Stomach (tissue), 4 donors: ENCODE measurements at regions not wholly inside any gene's neighbourhood (a gene's known extent, or its start where the extent isn't known, plus 50 kb on each side); places are given as distances from the start of the nearest gene placed in this dataset.

Experiments used
- EP300 ChIP-seq: sonication (generic); formaldehyde crosslinking; IDR thresholded peaks from one replicate; pipeline ENCODE4 v1.6.1; 2017; ENCODE audit warnings: antibody characterized with exemption
- POLR2AphosphoS5 ChIP-seq, 3 donors: sonication (generic); formaldehyde crosslinking; IDR thresholded peaks; one replicate each; pipeline ENCODE4 v1.6.1; 2016; ENCODE audit warnings: antibody characterized with exemption in 3 of 3
- TF ChIP-seq, protein P1 (sequence below), 7 experiments: fragments of 450-650 bp in 4 of 7; fragments of 200-600 bp in 3 of 7; sonication (generic) in 3 of 7; IDR thresholded peaks; one replicate each; pipeline ENCODE4 v1.5.1; 2016 to 2019; ENCODE audit warnings: antibody characterized with exemption in 7 of 7, control low read depth in 2 of 7, mild to moderate bottlenecking in 1 of 7

DNA sequence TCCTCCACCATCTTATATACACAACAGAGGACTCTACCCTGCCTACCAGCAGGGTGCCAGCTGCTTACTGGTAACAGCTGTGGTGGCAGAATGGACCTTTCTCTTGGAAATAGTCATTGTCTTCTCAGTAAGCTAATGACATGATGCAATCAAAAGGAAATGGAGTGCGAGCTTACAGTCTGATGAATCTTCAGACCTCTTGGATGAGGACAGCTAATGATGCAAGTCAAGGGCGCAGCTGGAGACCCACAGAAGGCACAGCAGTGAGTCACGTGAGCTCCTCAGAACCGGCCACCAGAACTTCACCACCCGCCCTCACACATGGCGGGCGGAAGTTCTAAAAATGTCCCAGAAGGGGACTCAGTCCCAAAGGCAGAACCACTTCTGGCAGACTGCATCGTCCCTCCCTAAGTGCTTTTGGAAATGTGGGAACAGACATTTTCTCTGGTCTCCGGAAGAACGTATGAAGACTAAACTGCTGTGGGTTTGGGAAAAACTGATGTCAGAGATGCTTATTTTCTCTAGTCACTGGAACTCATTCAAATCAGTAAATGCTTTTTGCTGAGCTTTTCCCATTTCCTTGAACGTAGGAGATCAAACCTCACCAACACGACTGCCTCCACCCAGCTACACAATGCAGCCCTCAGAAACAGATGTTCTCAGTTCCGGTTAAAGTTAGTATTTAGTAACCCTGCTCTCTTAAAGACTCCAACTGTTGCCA lies 96.4 kb downstream of the FAS start:
- TF ChIP-seq POLR2AphosphoS5 (IDR thresholded peaks at IDR 0.05) (peak in 2 of 3 donors; percentile 41 to 68), EP300 (no peak)
- TF ChIP-seq, protein P1, sequence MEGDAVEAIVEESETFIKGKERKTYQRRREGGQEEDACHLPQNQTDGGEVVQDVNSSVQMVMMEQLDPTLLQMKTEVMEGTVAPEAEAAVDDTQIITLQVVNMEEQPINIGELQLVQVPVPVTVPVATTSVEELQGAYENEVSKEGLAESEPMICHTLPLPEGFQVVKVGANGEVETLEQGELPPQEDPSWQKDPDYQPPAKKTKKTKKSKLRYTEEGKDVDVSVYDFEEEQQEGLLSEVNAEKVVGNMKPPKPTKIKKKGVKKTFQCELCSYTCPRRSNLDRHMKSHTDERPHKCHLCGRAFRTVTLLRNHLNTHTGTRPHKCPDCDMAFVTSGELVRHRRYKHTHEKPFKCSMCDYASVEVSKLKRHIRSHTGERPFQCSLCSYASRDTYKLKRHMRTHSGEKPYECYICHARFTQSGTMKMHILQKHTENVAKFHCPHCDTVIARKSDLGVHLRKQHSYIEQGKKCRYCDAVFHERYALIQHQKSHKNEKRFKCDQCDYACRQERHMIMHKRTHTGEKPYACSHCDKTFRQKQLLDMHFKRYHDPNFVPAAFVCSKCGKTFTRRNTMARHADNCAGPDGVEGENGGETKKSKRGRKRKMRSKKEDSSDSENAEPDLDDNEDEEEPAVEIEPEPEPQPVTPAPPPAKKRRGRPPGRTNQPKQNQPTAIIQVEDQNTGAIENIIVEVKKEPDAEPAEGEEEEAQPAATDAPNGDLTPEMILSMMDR (IDR thresholded peaks at IDR 0.05) = no peak
